C4-2B (cell line): ENCODE measurements at regions not wholly inside any gene's neighbourhood (a gene's known extent, or its start where the extent isn't known, plus 50 kb on each side); places are given as distances from the start of the nearest gene placed in this dataset.

Source experiments
- H3K27ac ChIP-seq: fragments of 450-650 bp; 2 replicates; pipeline ENCODE4 v1.5.1; 2017
- ZFX ChIP-seq: fragments of 450-650 bp; IDR thresholded peaks from 2 replicates; pipeline ENCODE4 v1.6.1; 2017
- TF ChIP-seq, protein P1 (sequence below): fragments of 450-650 bp; conservative IDR thresholded peaks from 2 replicates; pipeline ENCODE4 v1.5.1; 2017; ENCODE audit warnings: mild to moderate bottlenecking

- no peak overlapping the region for H3K27ac ChIP-seq
- TF ChIP-seq, protein P1, sequence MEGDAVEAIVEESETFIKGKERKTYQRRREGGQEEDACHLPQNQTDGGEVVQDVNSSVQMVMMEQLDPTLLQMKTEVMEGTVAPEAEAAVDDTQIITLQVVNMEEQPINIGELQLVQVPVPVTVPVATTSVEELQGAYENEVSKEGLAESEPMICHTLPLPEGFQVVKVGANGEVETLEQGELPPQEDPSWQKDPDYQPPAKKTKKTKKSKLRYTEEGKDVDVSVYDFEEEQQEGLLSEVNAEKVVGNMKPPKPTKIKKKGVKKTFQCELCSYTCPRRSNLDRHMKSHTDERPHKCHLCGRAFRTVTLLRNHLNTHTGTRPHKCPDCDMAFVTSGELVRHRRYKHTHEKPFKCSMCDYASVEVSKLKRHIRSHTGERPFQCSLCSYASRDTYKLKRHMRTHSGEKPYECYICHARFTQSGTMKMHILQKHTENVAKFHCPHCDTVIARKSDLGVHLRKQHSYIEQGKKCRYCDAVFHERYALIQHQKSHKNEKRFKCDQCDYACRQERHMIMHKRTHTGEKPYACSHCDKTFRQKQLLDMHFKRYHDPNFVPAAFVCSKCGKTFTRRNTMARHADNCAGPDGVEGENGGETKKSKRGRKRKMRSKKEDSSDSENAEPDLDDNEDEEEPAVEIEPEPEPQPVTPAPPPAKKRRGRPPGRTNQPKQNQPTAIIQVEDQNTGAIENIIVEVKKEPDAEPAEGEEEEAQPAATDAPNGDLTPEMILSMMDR = no peak
- TF ChIP-seq ZFX = no peak
Measured at GRCh38 chr15:79373113-79373512, 59.0 kb upstream of the MINAR1 start.

- TF ChIP-seq, protein P1 = no peak
- TF ChIP-seq ZFX = no peak
- no peak overlapping the region for H3K27ac ChIP-seq
Measured at GRCh38 chr15:79373728-79374127, 58.4 kb upstream of the MINAR1 start.

GRCh38 chr15:79376383-79376782 lies 55.8 kb upstream of the MINAR1 start:
- TF ChIP-seq, protein P1 = no peak
- TF ChIP-seq ZFX = no peak
- no peak overlapping the region for H3K27ac ChIP-seq

GRCh38 chr15:79378394-79379109 lies 53.6 kb upstream of the MINAR1 start:
- H3K27ac ChIP-seq = no peak overlapping the region
- TF ChIP-seq ZFX = no peak
- TF ChIP-seq, protein P1 = no peak

- TF ChIP-seq ZFX = no peak
- TF ChIP-seq, protein P1 = peak; percentile 93
- no peak overlapping the region; the same call in 1 of the 2 replicates for H3K27ac ChIP-seq
Measured at GRCh38 chr15:79380755-79381497, 51.2 kb upstream of the MINAR1 start.

GRCh38 chr15:79381593-79381992 lies 50.5 kb upstream of the MINAR1 start:
- H3K27ac ChIP-seq = no peak overlapping the region; the same call in 1 of the 2 replicates
- no peak for TF ChIP-seq ZFX
- TF ChIP-seq, protein P1 = no peak
